H9 (cell line): ENCODE measurements at regions not wholly inside any gene's neighbourhood (a gene's known extent, or its start where the extent isn't known, plus 50 kb on each side); places are given as distances from the start of the nearest gene placed in this dataset.

ENCODE experiments used
- DNase-seq: peaks from one replicate; pipeline ENCODE4 v3.0.0-alpha.2; 2017
- H2AFZ ChIP-seq: one replicate; pipeline ENCODE4 v1.6.1; 2013; ENCODE audit warnings: mild to moderate bottlenecking, low read length, control low read depth, moderate library complexity
- H2AK5ac ChIP-seq: 2 replicates; pipeline ENCODE4 v1.6.1; 2013; ENCODE audit warnings: low read length, control low read depth, mixed read lengths; ENCODE audit not compliant: insufficient read length
- H2BK120ac ChIP-seq: one replicate; pipeline ENCODE4 v1.6.1; 2013; ENCODE audit warnings: low read depth, mild to moderate bottlenecking, low read length, control low read depth, inconsistent platforms; ENCODE audit not compliant: poor library complexity, severe bottlenecking
- H2BK12ac ChIP-seq: 2 replicates; pipeline ENCODE4 v1.6.1; 2013; ENCODE audit warnings: low read length, control low read depth, mixed read lengths, low read depth; ENCODE audit not compliant: insufficient read length
- H2BK15ac ChIP-seq: 2 replicates; pipeline ENCODE4 v1.6.1; 2013; ENCODE audit warnings: low read depth, low read length, control low read depth
- H2BK20ac ChIP-seq: one replicate; pipeline ENCODE4 v1.6.1; 2013; ENCODE audit warnings: low read depth, mild to moderate bottlenecking, low read length, control low read depth, inconsistent platforms; ENCODE audit not compliant: poor library complexity, severe bottlenecking
- H2BK5ac ChIP-seq: 2 replicates; pipeline ENCODE4 v1.6.1; 2013; ENCODE audit warnings: low read length, control low read depth, mixed read lengths; ENCODE audit not compliant: insufficient read length
- H3K14ac ChIP-seq: 2 replicates; pipeline ENCODE4 v1.6.1; 2013; ENCODE audit warnings: low read length, control low read depth; ENCODE audit not compliant: insufficient read depth
- H3K18ac ChIP-seq: 2 replicates; pipeline ENCODE4 v1.6.1; 2013; ENCODE audit warnings: low read depth, mild to moderate bottlenecking, mixed read lengths, low read length, control low read depth; ENCODE audit not compliant: insufficient read length
- H3K23ac ChIP-seq: 2 replicates; pipeline ENCODE4 v1.6.1; 2013; ENCODE audit warnings: low read length, control low read depth, mixed read lengths, low read depth; ENCODE audit not compliant: insufficient read length
- H3K23me2 ChIP-seq: 2 replicates; pipeline ENCODE4 v1.6.1; 2013; ENCODE audit warnings: low read depth, mild to moderate bottlenecking, mixed read lengths, low read length, control low read depth; ENCODE audit not compliant: insufficient read length, poor library complexity, severe bottlenecking
- H3K27ac ChIP-seq: 2 replicates; pipeline ENCODE4 v1.5.1; 2013; ENCODE audit warnings: low read length, control low read depth, mixed read lengths, low read depth; ENCODE audit not compliant: insufficient read length
- H3K27me3 ChIP-seq: 2 replicates; pipeline ENCODE4 v1.6.1; 2013; ENCODE audit warnings: low read length, control low read depth, inconsistent platforms; ENCODE audit not compliant: insufficient read depth
- H3K4ac ChIP-seq: 2 replicates; pipeline ENCODE4 v1.6.1; 2013; ENCODE audit warnings: low read depth, mild to moderate bottlenecking, control low read depth, inconsistent platforms, low read length, moderate library complexity
- H3K4me1 ChIP-seq: 2 replicates; pipeline ENCODE4 v1.6.1; 2013; ENCODE audit warnings: low read length, control low read depth, inconsistent platforms; ENCODE audit not compliant: insufficient read depth
- H3K4me2 ChIP-seq: 2 replicates; pipeline ENCODE4 v1.6.1; 2013; ENCODE audit warnings: low read length, control low read depth, mixed read lengths; ENCODE audit not compliant: insufficient read length, insufficient read depth
- H3K56ac ChIP-seq: 2 replicates; pipeline ENCODE4 v1.6.1; 2013; ENCODE audit warnings: low read depth, mild to moderate bottlenecking, mixed read lengths, low read length, control low read depth; ENCODE audit not compliant: insufficient read length
- H3K79me1 ChIP-seq: 2 replicates; pipeline ENCODE4 v1.6.1; 2013; ENCODE audit warnings: low read depth, mild to moderate bottlenecking, moderate library complexity, low read length, control low read depth, inconsistent platforms; ENCODE audit not compliant: insufficient read depth, poor library complexity, severe bottlenecking
- H3K79me2 ChIP-seq: 2 replicates; pipeline ENCODE4 v1.6.1; 2013; ENCODE audit warnings: low read length, control low read depth, inconsistent platforms; ENCODE audit not compliant: insufficient read depth
- H3K9ac ChIP-seq: 2 replicates; pipeline ENCODE4 v1.6.1; 2013; ENCODE audit warnings: low read length, control low read depth, mixed read lengths; ENCODE audit not compliant: insufficient read length; ENCODE audit errors: extremely low read depth
- H3K9me3 ChIP-seq: one replicate; pipeline ENCODE4 v1.6.1; 2013; ENCODE audit warnings: low read depth, low read length, inconsistent platforms; ENCODE audit not compliant: control insufficient read depth
- H3T11ph ChIP-seq: one replicate; pipeline ENCODE4 v1.6.1; 2013; ENCODE audit warnings: mild to moderate bottlenecking, low read length, control low read depth, inconsistent platforms
- H4K20me1 ChIP-seq: one replicate; pipeline ENCODE4 v1.6.1; 2013; ENCODE audit not compliant: control insufficient read depth, insufficient read length, insufficient read depth
- H4K5ac ChIP-seq: 2 replicates; pipeline ENCODE4 v1.6.1; 2013; ENCODE audit warnings: low read depth, mild to moderate bottlenecking, mixed read lengths, low read length, control low read depth; ENCODE audit not compliant: insufficient read length
- H4K8ac ChIP-seq: replicated peaks from 2 replicates; pipeline ENCODE4 v1.6.1; 2013; ENCODE audit warnings: low read length, control low read depth, mixed read lengths, low read depth; ENCODE audit not compliant: insufficient read length
- H4K91ac ChIP-seq: 2 replicates; pipeline ENCODE4 v1.6.1; 2013; ENCODE audit warnings: low read depth, mild to moderate bottlenecking, moderate library complexity, mixed read lengths, low read length, control low read depth; ENCODE audit not compliant: insufficient read length
- H3K27ac Mint-ChIP-seq, 3 experiments: 2 replicates in 2 of 3; 3 replicates in 1 of 3; pipeline ENCODE4 v1.8.0; 2020 to 2021; ENCODE audit warnings: mixed read lengths in 3 of 3, mild to moderate bottlenecking in 1 of 3, moderate library complexity in 1 of 3
- H3K27me3 Mint-ChIP-seq: 2 replicates; pipeline ENCODE4 v1.8.0; 2021; ENCODE audit warnings: low read depth, mild to moderate bottlenecking, moderate library complexity, mixed read lengths
- H3K36me3 Mint-ChIP-seq, 3 experiments: 2 replicates in 2 of 3; 3 replicates in 1 of 3; pipeline ENCODE4 v1.8.0; 2020 to 2021; ENCODE audit warnings: low read depth in 3 of 3, mixed read lengths in 3 of 3; ENCODE audit not compliant: insufficient read depth in 1 of 3
- H3K4me1 Mint-ChIP-seq, 2 experiments: 2 replicates each; pipeline ENCODE4 v1.8.0; 2020; ENCODE audit warnings: mixed read lengths in 2 of 2
- H3K4me3 Mint-ChIP-seq, 2 experiments: 2 replicates in 1 of 2; 3 replicates in 1 of 2; pipeline ENCODE4 v1.8.0; 2020 to 2021; ENCODE audit warnings: mild to moderate bottlenecking in 2 of 2, mixed read lengths in 2 of 2, moderate library complexity in 1 of 2
- H3K9me3 Mint-ChIP-seq, 2 experiments: 2 replicates in 1 of 2; 3 replicates in 1 of 2; pipeline ENCODE4 v1.8.0; 2020; ENCODE audit warnings: mild to moderate bottlenecking in 2 of 2, mixed read lengths in 2 of 2, moderate library complexity in 1 of 2
- WGBS: extraction: QIAGEN DNeasy Blood & Tissue Kit; methylation state at CpG from one replicate; pipeline ENCODE4 v1.1.7; 2013; ENCODE audit warnings: missing lambda C conversion rate, low lambda C conversion rate, mixed read lengths; ENCODE audit not compliant: insufficient read length; ENCODE audit errors: extremely low coverage; 5-methylcytosine and 5-hydroxymethylcytosine counted together
- TF ChIP-seq, protein P1 (sequence below): fragments of 200-600 bp; sonication (generic); conservative IDR thresholded peaks from 3 replicates; pipeline ENCODE4 v1.8.0; 2021; ENCODE audit warnings: antibody characterized with exemption, mild to moderate bottlenecking

- H3K27ac ChIP-seq: no peak overlapping the region
- H3T11ph ChIP-seq: no peak overlapping the region
- no peak overlapping the region for H3K18ac ChIP-seq
- H2BK12ac ChIP-seq: no peak overlapping the region
- no peak overlapping the region for H2BK20ac ChIP-seq
- no peak for DNase-seq
- no peaks in the 10 kb centered on the region for H3K9me3 ChIP-seq
- no peaks in the 10 kb centered on the region for H4K20me1 ChIP-seq
- no peak overlapping the region for H3K4ac ChIP-seq
- no peak overlapping the region for H3K9ac ChIP-seq
- no peaks in the 10 kb centered on the region; the same call in 1 of the 2 replicates for H3K4me1 ChIP-seq
- H3K14ac ChIP-seq: no peak overlapping the region
- no peak overlapping the region for H3K27ac Mint-ChIP-seq
- H2BK5ac ChIP-seq: no peak overlapping the region
- no peaks in the 10 kb centered on the region for H3K79me2 ChIP-seq
- H3K27me3 ChIP-seq: no peaks in the 10 kb centered on the region
- no peak overlapping the region for H3K23ac ChIP-seq
- H2AFZ ChIP-seq: no peak overlapping the region
- TF ChIP-seq, protein P1, sequence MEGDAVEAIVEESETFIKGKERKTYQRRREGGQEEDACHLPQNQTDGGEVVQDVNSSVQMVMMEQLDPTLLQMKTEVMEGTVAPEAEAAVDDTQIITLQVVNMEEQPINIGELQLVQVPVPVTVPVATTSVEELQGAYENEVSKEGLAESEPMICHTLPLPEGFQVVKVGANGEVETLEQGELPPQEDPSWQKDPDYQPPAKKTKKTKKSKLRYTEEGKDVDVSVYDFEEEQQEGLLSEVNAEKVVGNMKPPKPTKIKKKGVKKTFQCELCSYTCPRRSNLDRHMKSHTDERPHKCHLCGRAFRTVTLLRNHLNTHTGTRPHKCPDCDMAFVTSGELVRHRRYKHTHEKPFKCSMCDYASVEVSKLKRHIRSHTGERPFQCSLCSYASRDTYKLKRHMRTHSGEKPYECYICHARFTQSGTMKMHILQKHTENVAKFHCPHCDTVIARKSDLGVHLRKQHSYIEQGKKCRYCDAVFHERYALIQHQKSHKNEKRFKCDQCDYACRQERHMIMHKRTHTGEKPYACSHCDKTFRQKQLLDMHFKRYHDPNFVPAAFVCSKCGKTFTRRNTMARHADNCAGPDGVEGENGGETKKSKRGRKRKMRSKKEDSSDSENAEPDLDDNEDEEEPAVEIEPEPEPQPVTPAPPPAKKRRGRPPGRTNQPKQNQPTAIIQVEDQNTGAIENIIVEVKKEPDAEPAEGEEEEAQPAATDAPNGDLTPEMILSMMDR: no peak
- H3K4me1 Mint-ChIP-seq: peaks cover 12 to 14% of the 10 kb centered on the region in 2 experiments
- H2AK5ac ChIP-seq: no peak overlapping the region
- H4K8ac ChIP-seq: no peak overlapping the region
- no peaks in the 10 kb centered on the region for H3K79me1 ChIP-seq
- H3K4me3 Mint-ChIP-seq: no peak overlapping the region
- no peak overlapping the region for H3K4me2 ChIP-seq
- H3K56ac ChIP-seq: no peak overlapping the region
- no peak overlapping the region for H4K91ac ChIP-seq
- H3K9me3 Mint-ChIP-seq: no peaks in the 10 kb centered on the region; a peak in 1 of 5 replicates
- 0 out of 7 replicates have a peak, but pooled peaks cover 0 to 3% (median 0%) of the 10 kb centered on the region in 3 experiments for H3K36me3 Mint-ChIP-seq
- peaks cover 2% of the 10 kb centered on the region for H3K27me3 Mint-ChIP-seq
- WGBS: no CpG with 5 or more reads among the region's 9 CpGs
- no peak overlapping the region for H2BK15ac ChIP-seq
- no peak overlapping the region for H4K5ac ChIP-seq
- H2BK120ac ChIP-seq: no peak overlapping the region
- H3K23me2 ChIP-seq: no peaks in the 10 kb centered on the region
Observed at GRCh38 chr17:72353502-72353901, 232.7 kb downstream of the SOX9 start.
